DND-41 (cell line): ENCODE measurements at regions not wholly inside any gene's neighbourhood (a gene's known extent, or its start where the extent isn't known, plus 50 kb on each side); places are given as distances from the start of the nearest gene placed in this dataset.

Source experiments
- CTCF ChIP-seq: IDR thresholded peaks from 2 replicates; pipeline ENCODE4 v1.5.1; 2012; ENCODE audit warnings: borderline replicate concordance, low read length, moderate library complexity, mild to moderate bottlenecking; ENCODE audit not compliant: poor library complexity, severe bottlenecking; ENCODE audit errors: extremely low read depth
- EZH2 ChIP-seq: IDR thresholded peaks from 3 replicates; pipeline ENCODE4 v1.6.1; 2012; ENCODE audit warnings: borderline replicate concordance, low read depth, mild to moderate bottlenecking, moderate library complexity, low read length, inconsistent platforms; ENCODE audit not compliant: severe bottlenecking

GRCh38 chr20:39252035-39252434 is 289.9 kb downstream of the DHX35 start:
- TF ChIP-seq EZH2 (no peak), CTCF (no peak)
